CD14-positive monocyte (primary cell): ENCODE measurements at regions not wholly inside any gene's neighbourhood (a gene's known extent, or its start where the extent isn't known, plus 50 kb on each side); places are given as distances from the start of the nearest gene placed in this dataset.

Experiments used
- DNase-seq, 3 donors: peaks; one replicate each; pipeline ENCODE4 v3.0.0-alpha.2; 2011 to 2022
- H2AFZ ChIP-seq: 2 replicates; pipeline ENCODE4 v1.6.0; 2012; ENCODE audit warnings: mild to moderate bottlenecking, low read depth, low read length, inconsistent platforms; ENCODE audit not compliant: insufficient read depth, poor library complexity, severe bottlenecking
- H3K27ac ChIP-seq, 2 donors: 1 replicate in 1 of 2; 2 replicates in 1 of 2; pipeline ENCODE4 v1.5.1; 2012 to 2013; ENCODE audit warnings: low read length in 2 of 2, control low read depth in 1 of 2, inconsistent platforms in 1 of 2, low read depth in 1 of 2, mild to moderate bottlenecking in 1 of 2
- H3K27me3 ChIP-seq, 2 donors: one replicate each; pipeline versions ENCODE4 v1.6.0 to v1.6.1; 2011 to 2013; ENCODE audit warnings: low read length in 2 of 2; ENCODE audit not compliant: control insufficient read depth in 2 of 2, insufficient read depth in 2 of 2
- H3K36me3 ChIP-seq, 2 donors: replicated peaks in 1 of 2; 1 replicate in 1 of 2; 2 replicates in 1 of 2; pipeline versions ENCODE4 v1.5.1 to v1.6.1; 2012 to 2013; ENCODE audit warnings: low read length in 2 of 2, control low read depth in 1 of 2, inconsistent platforms in 1 of 2, mild to moderate bottlenecking in 1 of 2; ENCODE audit not compliant: insufficient read depth in 2 of 2, control insufficient read depth in 1 of 2
- H3K4me1 ChIP-seq, 2 donors: 1 replicate in 1 of 2; 2 replicates in 1 of 2; pipeline versions ENCODE4 v1.5.1 to v1.6.1; 2012 to 2013; ENCODE audit warnings: low read length in 2 of 2, control low read depth in 1 of 2, inconsistent platforms in 1 of 2, mild to moderate bottlenecking in 1 of 2, moderate library complexity in 1 of 2; ENCODE audit not compliant: insufficient read depth in 2 of 2, control insufficient read depth in 1 of 2
- H3K4me2 ChIP-seq: replicated peaks from 2 replicates; pipeline ENCODE3; 2012; ENCODE audit warnings: low read length, moderate library complexity, mild to moderate bottlenecking; ENCODE audit not compliant: poor library complexity, severe bottlenecking; ENCODE audit errors: extremely low read depth
- H3K4me3 ChIP-seq, 3 experiments: fragments of 200-600 bp in 1 of 3; sonication (generic) in 1 of 3; replicated peaks in 1 of 3; 1 replicate in 2 of 3; 2 replicates in 1 of 3; pipeline ENCODE4 v1.5.1; 2011 to 2013; ENCODE audit warnings: low read length in 3 of 3, mild to moderate bottlenecking in 3 of 3, control low read depth in 2 of 3, low read depth in 2 of 3, inconsistent platforms in 1 of 3, moderate library complexity in 1 of 3
- H3K79me2 ChIP-seq: 2 replicates; pipeline ENCODE4 v1.6.0; 2012; ENCODE audit warnings: mild to moderate bottlenecking, control low read depth, inconsistent platforms, low read length, moderate library complexity; ENCODE audit not compliant: insufficient read depth
- H3K9ac ChIP-seq: 2 replicates; pipeline ENCODE4 v1.6.0; 2017; ENCODE audit warnings: low read length, mild to moderate bottlenecking; ENCODE audit not compliant: insufficient read depth, poor library complexity, severe bottlenecking
- H3K9me3 ChIP-seq, 2 donors: replicated peaks in 1 of 2; 1 replicate in 1 of 2; 2 replicates in 1 of 2; pipeline versions ENCODE4 v1.5.1 to v1.6.1; 2012 to 2013; ENCODE audit warnings: low read length in 2 of 2, control low read depth in 1 of 2; ENCODE audit not compliant: control insufficient read depth in 1 of 2, insufficient read depth in 1 of 2
- H4K20me1 ChIP-seq: 2 replicates; pipeline ENCODE4 v1.6.0; 2012; ENCODE audit warnings: mild to moderate bottlenecking, low read length, control low read depth, moderate library complexity; ENCODE audit not compliant: insufficient read depth
- H3K27ac Mint-ChIP-seq, 7 donors: one replicate each; pipeline ENCODE4 v1.8.0; 2020; ENCODE audit warnings: mild to moderate bottlenecking in 7 of 7, mixed read lengths in 7 of 7, moderate library complexity in 6 of 7, inconsistent platforms in 2 of 7
- H3K27me3 Mint-ChIP-seq, 3 donors: one replicate each; pipeline ENCODE4 v1.8.0; 2021 to 2022; ENCODE audit warnings: low read depth in 3 of 3, mild to moderate bottlenecking in 3 of 3, mixed read lengths in 3 of 3, moderate library complexity in 3 of 3, inconsistent platforms in 1 of 3
- H3K36me3 Mint-ChIP-seq, 2 donors: one replicate each; pipeline ENCODE4 v1.8.0; 2020; ENCODE audit warnings: mixed read lengths in 2 of 2, inconsistent platforms in 1 of 2, mild to moderate bottlenecking in 1 of 2
- H3K4me1 Mint-ChIP-seq: one replicate; pipeline ENCODE4 v1.8.0; 2020; ENCODE audit warnings: mild to moderate bottlenecking, mixed read lengths
- H3K4me3 Mint-ChIP-seq, 2 donors: one replicate each; pipeline ENCODE4 v1.8.0; 2020; ENCODE audit warnings: mild to moderate bottlenecking in 2 of 2, mixed read lengths in 2 of 2, moderate library complexity in 1 of 2
- H3K9me3 Mint-ChIP-seq, 7 donors: one replicate each; pipeline ENCODE4 v1.8.0; 2020 to 2022; ENCODE audit warnings: mixed read lengths in 7 of 7, mild to moderate bottlenecking in 6 of 7, moderate library complexity in 6 of 7, inconsistent platforms in 2 of 7
- CTCF ChIP-seq: fragments of 200-600 bp; IDR thresholded peaks from one replicate; pipeline ENCODE4 v1.8.0; 2022; ENCODE audit warnings: antibody characterized with exemption, mild to moderate bottlenecking
- WGBS: methylation state at CpG from one replicate; pipeline ENCODE4 v1.1.5; 2013; ENCODE audit warnings: missing lambda C conversion rate; ENCODE audit not compliant: insufficient coverage; 5-methylcytosine and 5-hydroxymethylcytosine counted together
- intact Hi-C, 2 donors: fragments of 100-400 bp; cut with micrococcal nuclease; formaldehyde crosslinking; loops; one replicate each; pipeline versions ENCODE4 v1.15.0 to v1.15.1; 2023

GRCh38 chr1:36635284-36635683, 152.6 kb upstream of the CSF3R start:
- no peak for DNase-seq
- Histone ChIP-seq H3K9me3 (no peaks in the 10 kb centered on the region), H4K20me1 (no peaks in the 10 kb centered on the region), H3K9ac (no peak overlapping the region), H3K79me2 (no peaks in the 10 kb centered on the region), H3K4me3 (no peak overlapping the region), H3K27ac (no peak overlapping the region), H3K27me3 (no peaks in the 10 kb centered on the region), H3K4me1 (no peaks in the 10 kb centered on the region), H2AFZ (no peak overlapping the region), H3K36me3 (no peaks in the 10 kb centered on the region), H3K4me2 (no peak overlapping the region)
- H3K36me3 Mint-ChIP-seq: no peaks in the 10 kb centered on the region
- H3K4me1 Mint-ChIP-seq: no peaks in the 10 kb centered on the region
- H3K9me3 Mint-ChIP-seq: no peaks in the 10 kb centered on the region
- intact Hi-C loops: no loop called here
- peaks cover 0 to 11% (median 7%) of the 10 kb centered on the region in 3 donors for H3K27me3 Mint-ChIP-seq
- H3K4me3 Mint-ChIP-seq: no peak overlapping the region
- H3K27ac Mint-ChIP-seq: no peak overlapping the region
- no peak for TF ChIP-seq CTCF
- no CpG with 5 or more reads among the region's 5 CpGs for WGBS

DNA sequence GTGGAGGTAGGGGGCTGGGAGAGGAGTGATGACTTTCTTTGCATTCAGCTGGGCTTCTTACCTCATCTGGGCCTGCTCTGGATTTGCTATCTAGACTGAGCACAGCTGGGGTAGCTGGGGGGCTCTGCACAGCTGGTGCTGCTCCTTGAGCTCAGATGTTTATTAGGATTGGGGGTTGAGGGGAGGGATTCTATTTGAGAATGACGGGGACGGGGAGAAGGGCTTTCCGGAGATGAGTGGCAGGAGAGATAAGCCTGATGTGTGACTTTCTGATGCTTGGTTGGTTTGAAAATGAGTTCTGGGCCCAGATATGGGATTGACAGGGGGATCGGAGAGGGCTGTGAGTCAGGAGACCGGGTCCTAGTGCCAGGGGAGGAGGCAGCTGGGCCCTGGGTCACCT, 146.1 kb upstream of the CSF3R start:
- Histone ChIP-seq H3K4me3 (no peak overlapping the region), H3K4me1 (no peaks in the 10 kb centered on the region), H3K4me2 (no peak overlapping the region), H2AFZ (no peak overlapping the region), H3K9me3 (no peaks in the 10 kb centered on the region), H3K27me3 (no peaks in the 10 kb centered on the region), H3K27ac (no peak overlapping the region), H3K9ac (no peak overlapping the region), H3K79me2 (no peaks in the 10 kb centered on the region), H4K20me1 (no peaks in the 10 kb centered on the region), H3K36me3 (no peaks in the 10 kb centered on the region)
- no peak overlapping the region for H3K4me3 Mint-ChIP-seq
- H3K27me3 Mint-ChIP-seq: peaks cover 2 to 5% (median 4%) of the 10 kb centered on the region in 3 donors
- H3K4me1 Mint-ChIP-seq: no peaks in the 10 kb centered on the region
- WGBS: 96% methylated on average over 4 of the region's 5 CpGs
- no peak for TF ChIP-seq CTCF
- DNase-seq: no peak
- intact Hi-C loops: no loop called here
- no peaks in the 10 kb centered on the region for H3K36me3 Mint-ChIP-seq
- H3K9me3 Mint-ChIP-seq: no peaks in the 10 kb centered on the region
- H3K27ac Mint-ChIP-seq: no peak overlapping the region
